ENCODE measurements at regions not wholly inside any gene's neighbourhood (a gene's known extent, or its start where the extent isn't known, plus 50 kb on each side); places are given as distances from the start of the nearest gene placed in this dataset.
A peak's percentile ranks its signal among the peaks of the same experiment; 100 is the strongest.

- DNase-seq (ENCODE audit: extremely low spot score): no peak
- Histone ChIP-seq H3K36me3 (ENCODE audit: insufficient read depth) (no peaks in the 10 kb centered on the region), H3K4me1 (ENCODE audit: insufficient read depth) (no peaks in the 10 kb centered on the region), H3K27ac (ENCODE audit: low read depth) (no peak overlapping the region), H3K4me3 (ENCODE audit: low read depth, low read length) (no peak overlapping the region)
- 82% methylated on average over 17 of the region's 17 CpGs for WGBS
Observed at GRCh38 chr16:85971902-85972638, 73.1 kb downstream of the IRF8 start.

- H3K36me3 ChIP-seq (ENCODE audit: insufficient read depth): no peaks in the 10 kb centered on the region
- peak; percentile 56 for DNase-seq (ENCODE audit: extremely low spot score)
- WGBS: 68% methylated on average over 13 of the region's 13 CpGs
- no peak overlapping the region for H3K4me3 ChIP-seq (ENCODE audit: low read depth, low read length)
- no peak overlapping the region for H3K27ac ChIP-seq (ENCODE audit: low read depth)
- no peaks in the 10 kb centered on the region for H3K4me1 ChIP-seq (ENCODE audit: insufficient read depth)
Observed at GRCh38 chr16:85974428-85975375, 75.7 kb downstream of the IRF8 start.

- WGBS: 82% methylated on average over 7 of the region's 7 CpGs
- no peaks in the 10 kb centered on the region for H3K4me1 ChIP-seq (ENCODE audit: insufficient read depth)
- H3K4me3 ChIP-seq (ENCODE audit: low read depth, low read length): no peak overlapping the region
- H3K36me3 ChIP-seq (ENCODE audit: insufficient read depth): no peaks in the 10 kb centered on the region
- no peak overlapping the region for H3K27ac ChIP-seq (ENCODE audit: low read depth)
- no peak for DNase-seq (ENCODE audit: extremely low spot score)
Observed at GRCh38 chr16:85975451-85975981, 76.6 kb downstream of the IRF8 start.

GRCh38 chr16:85978291-85978775 is 79.4 kb downstream of the IRF8 start:
- H3K4me3 ChIP-seq (ENCODE audit: low read depth, low read length): no peak overlapping the region
- no peaks in the 10 kb centered on the region for H3K36me3 ChIP-seq (ENCODE audit: insufficient read depth)
- H3K4me1 ChIP-seq (ENCODE audit: insufficient read depth): no peaks in the 10 kb centered on the region
- H3K27ac ChIP-seq (ENCODE audit: low read depth): no peak overlapping the region
- no peak for DNase-seq (ENCODE audit: extremely low spot score)
- 71% methylated on average over 22 of the region's 22 CpGs for WGBS

GRCh38 chr16:85978976-85979375 is 80.0 kb downstream of the IRF8 start:
- WGBS: 94% methylated on average over 13 of the region's 13 CpGs
- Histone ChIP-seq H3K27ac (ENCODE audit: low read depth) (no peak overlapping the region), H3K4me3 (ENCODE audit: low read depth, low read length) (no peak overlapping the region), H3K36me3 (ENCODE audit: insufficient read depth) (no peaks in the 10 kb centered on the region), H3K4me1 (ENCODE audit: insufficient read depth) (no peaks in the 10 kb centered on the region)
- DNase-seq (ENCODE audit: extremely low spot score): no peak

- 79% methylated on average over 11 of the region's 11 CpGs for WGBS
- H3K36me3 ChIP-seq (ENCODE audit: insufficient read depth): no peaks in the 10 kb centered on the region
Observed at GRCh38 chr16:85979605-85980004, 80.6 kb downstream of the IRF8 start.

GRCh38 chr16:85980686-85981085 is 81.7 kb downstream of the IRF8 start:
- WGBS: 92% methylated on average over 6 of the region's 6 CpGs
- no peak overlapping the region for H3K27ac ChIP-seq (ENCODE audit: low read depth)
- no peaks in the 10 kb centered on the region for H3K36me3 ChIP-seq (ENCODE audit: insufficient read depth)
- H3K4me1 ChIP-seq (ENCODE audit: insufficient read depth): no peaks in the 10 kb centered on the region
- no peak overlapping the region for H3K4me3 ChIP-seq (ENCODE audit: low read depth, low read length)
- no peak for DNase-seq (ENCODE audit: extremely low spot score)

More at GRCh38 chr16:85979605-85980004, 80.6 kb downstream of the IRF8 start:
- Histone ChIP-seq H3K27ac (ENCODE audit: low read depth) (no peak overlapping the region), H3K4me1 (ENCODE audit: insufficient read depth) (no peaks in the 10 kb centered on the region), H3K4me3 (ENCODE audit: low read depth, low read length) (no peak overlapping the region)
- DNase-seq (ENCODE audit: extremely low spot score): no peak

- WGBS: 92% methylated on average over 16 of the region's 16 CpGs
- no peaks in the 10 kb centered on the region for H3K4me1 ChIP-seq (ENCODE audit: insufficient read depth)
- no peak overlapping the region for H3K4me3 ChIP-seq (ENCODE audit: low read depth, low read length)
- no peaks in the 10 kb centered on the region for H3K36me3 ChIP-seq (ENCODE audit: insufficient read depth)
- H3K27ac ChIP-seq (ENCODE audit: low read depth): no peak overlapping the region
- no peak for DNase-seq (ENCODE audit: extremely low spot score)
Observed at GRCh38 chr16:85981826-85982562, 83.0 kb downstream of the IRF8 start.

- WGBS: 80% methylated on average over 23 of the region's 23 CpGs
- Histone ChIP-seq H3K27ac (ENCODE audit: low read depth) (no peak overlapping the region), H3K36me3 (ENCODE audit: insufficient read depth) (no peaks in the 10 kb centered on the region), H3K4me3 (ENCODE audit: low read depth, low read length) (no peak overlapping the region), H3K4me1 (ENCODE audit: insufficient read depth) (no peaks in the 10 kb centered on the region)
- no peak for DNase-seq (ENCODE audit: extremely low spot score)
Observed at GRCh38 chr16:85982563-85982939, 83.6 kb downstream of the IRF8 start.

- Histone ChIP-seq H3K4me3 (ENCODE audit: low read depth, low read length) (no peak overlapping the region), H3K4me1 (ENCODE audit: insufficient read depth) (no peaks in the 10 kb centered on the region), H3K27ac (ENCODE audit: low read depth) (no peak overlapping the region), H3K36me3 (ENCODE audit: insufficient read depth) (no peaks in the 10 kb centered on the region)
- 93% methylated on average over 12 of the region's 12 CpGs for WGBS
- DNase-seq (ENCODE audit: extremely low spot score): no peak
Observed at GRCh38 chr16:85983064-85983463, 84.1 kb downstream of the IRF8 start.

GRCh38 chr16:85983606-85984230 is 84.8 kb downstream of the IRF8 start:
- Histone ChIP-seq H3K4me3 (ENCODE audit: low read depth, low read length) (no peak overlapping the region), H3K27ac (ENCODE audit: low read depth) (no peak overlapping the region), H3K36me3 (ENCODE audit: insufficient read depth) (no peaks in the 10 kb centered on the region), H3K4me1 (ENCODE audit: insufficient read depth) (no peaks in the 10 kb centered on the region)
- 78% methylated on average over 20 of the region's 20 CpGs for WGBS
- no peak for DNase-seq (ENCODE audit: extremely low spot score)

- Histone ChIP-seq H3K4me1 (ENCODE audit: insufficient read depth) (no peaks in the 10 kb centered on the region), H3K27ac (ENCODE audit: low read depth) (no peak overlapping the region), H3K36me3 (ENCODE audit: insufficient read depth) (no peaks in the 10 kb centered on the region), H3K4me3 (ENCODE audit: low read depth, low read length) (no peak overlapping the region)
- DNase-seq (ENCODE audit: extremely low spot score): no peak
- 90% methylated on average over 14 of the region's 14 CpGs for WGBS
Observed at GRCh38 chr16:85984231-85984880, 85.4 kb downstream of the IRF8 start.
